ENCODE measurements at regions not wholly inside any gene's neighbourhood (a gene's known extent, or its start where the extent isn't known, plus 50 kb on each side); places are given as distances from the start of the nearest gene placed in this dataset.

DNA sequence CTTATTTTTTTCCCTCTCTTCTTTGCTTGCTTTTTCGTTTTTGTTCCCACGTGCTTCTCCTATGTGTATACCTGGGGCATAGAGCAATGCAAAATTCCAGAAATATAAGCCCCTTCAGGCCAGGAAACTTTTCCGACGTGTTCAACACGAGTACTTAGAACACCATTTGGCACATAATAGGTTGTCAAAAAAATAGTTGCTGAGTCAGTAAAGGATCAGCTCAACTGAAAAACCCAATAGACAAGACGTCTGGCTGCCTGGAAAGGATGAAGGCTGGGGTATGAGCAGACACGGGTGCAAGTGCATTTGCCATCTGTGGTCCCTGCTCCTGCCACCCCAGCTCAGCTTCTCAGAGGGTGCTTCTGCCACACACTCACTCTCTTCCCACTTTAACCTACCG is 823.0 kb upstream of the SOX11 start:
- no peak for DNase-seq (ENCODE audit: low spot score)
- POLR2A ChIA-PET, result no interaction called here
- Histone ChIP-seq H3K9ac (ENCODE audit: insufficient read depth, low read depth, low read length) (no peak overlapping the region), H3K27ac (ENCODE audit: extremely low read length, insufficient read depth, low read length) (no peak overlapping the region), H3K79me2 (ENCODE audit: insufficient read depth, low read length) (no peaks in the 10 kb centered on the region), H3K36me3 (replicated peaks in 1 of 2; ENCODE audit: control insufficient read depth in 1 of 2, insufficient read depth in 2 of 2, low read length in 2 of 2) (no peaks in the 10 kb centered on the region), H2AFZ (ENCODE audit: low read length) (no peak overlapping the region), H3K4me1 (ENCODE audit: insufficient read depth, low read length) (no peaks in the 10 kb centered on the region), H3K4me2 (ENCODE audit: low read depth, low read length) (no peak overlapping the region), H3K9me3 (ENCODE audit: low read length) (peaks cover 73% of the 10 kb centered on the region), H3K4me3 (replicated peaks in 1 of 3; ENCODE audit: insufficient read depth in 1 of 3, low read depth in 2 of 3, low read length in 3 of 3) (no peak overlapping the region), H3K27me3 (ENCODE audit: control insufficient read depth in 1 of 2, insufficient read depth in 2 of 2, low read length in 2 of 2) (no peaks in the 10 kb centered on the region), H4K20me1 (ENCODE audit: insufficient read depth, low read length) (no peaks in the 10 kb centered on the region)
- TF ChIP-seq ZBTB1 (CRISPR knock-in tag; IDR thresholded peaks at IDR 0.05; ENCODE audit: borderline replicate concordance) (no peak), MAFK (conservative IDR thresholded peaks at IDR 0.05 in 1 of 2, IDR thresholded peaks at IDR 0.05 in 1 of 2; ENCODE audit: low read length in 2 of 2) (peak; percentile 89 to 97), ZNF670 (CRISPR knock-in tag; IDR thresholded peaks at IDR 0.05; ENCODE audit: borderline replicate concordance) (no peak), MAFF (IDR thresholded peaks at IDR 0.05; ENCODE audit: low read depth, low read length) (peak; percentile 90)
- intact Hi-C loops (cut with micrococcal nuclease; ENCODE audit: unreplicated experiment), result no loop called here
- no peak for ATAC-seq
- FAIRE-seq, result no peak
- CTCF ChIA-PET (ENCODE audit: low intra/inter-chr PET ratio, low total read pairs), result no interaction called here
- no TSS peak for BruUV-seq (replicated peaks)
- in situ Hi-C loops (cut with HindIII; ENCODE audit: extremely low pct_ligation_motif_present, low pct_unique_long_range_greater_than_20kb), result no loop called here
- 1% methylated on average over 8 of the region's 8 CpGs for WGBS (ENCODE audit: low lambda C conversion rate)

DNA sequence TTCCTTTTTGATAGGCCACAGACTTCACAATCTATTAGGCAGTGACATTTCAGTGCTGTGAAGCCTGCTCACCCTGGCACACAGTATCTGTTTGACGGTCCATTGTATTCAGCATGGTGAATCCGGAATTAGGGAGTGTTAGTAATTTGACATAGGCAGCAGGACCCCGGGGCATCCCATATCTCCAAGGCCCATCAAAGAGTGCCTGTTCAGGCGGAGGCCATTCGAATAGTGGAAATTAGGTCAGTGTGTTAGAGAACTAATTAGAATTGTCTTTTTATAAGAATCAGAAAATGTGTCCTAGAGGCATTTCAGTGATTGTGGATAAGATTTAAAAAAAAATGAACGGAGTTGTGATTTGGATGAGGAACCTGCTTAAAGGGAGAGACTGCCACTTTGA is 818.8 kb upstream of the SOX11 start:
- WGBS (ENCODE audit: low lambda C conversion rate), result 11% methylated on average over 6 of the region's 6 CpGs
- DNase-seq (ENCODE audit: low spot score), result no peak
- no peak overlapping the region for H3K27ac ChIP-seq (ENCODE audit: extremely low read length, insufficient read depth, low read length)
- ChIA-PET CTCF (ENCODE audit: low intra/inter-chr PET ratio, low total read pairs) (no interaction called here), POLR2A (no interaction called here)
- no peaks in the 10 kb centered on the region for H3K79me2 ChIP-seq (ENCODE audit: insufficient read depth, low read length)
- no peak for ATAC-seq
- no peak overlapping the region for H3K4me3 ChIP-seq (replicated peaks in 1 of 3; ENCODE audit: insufficient read depth in 1 of 3, low read depth in 2 of 3, low read length in 3 of 3)
- no peak for FAIRE-seq
- no peak overlapping the region for H3K9ac ChIP-seq (ENCODE audit: insufficient read depth, low read depth, low read length)
- in situ Hi-C loops (cut with HindIII; ENCODE audit: extremely low pct_ligation_motif_present, low pct_unique_long_range_greater_than_20kb) (no loop called here), intact Hi-C loops (cut with micrococcal nuclease; ENCODE audit: unreplicated experiment) (no loop called here)
- H3K4me2 ChIP-seq (ENCODE audit: low read depth, low read length), result no peak overlapping the region
- H3K4me1 ChIP-seq (ENCODE audit: insufficient read depth, low read length), result no peaks in the 10 kb centered on the region
- no peaks in the 10 kb centered on the region for H3K27me3 ChIP-seq (ENCODE audit: control insufficient read depth in 1 of 2, insufficient read depth in 2 of 2, low read length in 2 of 2)
- no TSS peak for BruUV-seq (replicated peaks)
- no peaks in the 10 kb centered on the region for H3K36me3 ChIP-seq (replicated peaks in 1 of 2; ENCODE audit: control insufficient read depth in 1 of 2, insufficient read depth in 2 of 2, low read length in 2 of 2)
- H4K20me1 ChIP-seq (ENCODE audit: insufficient read depth, low read length), result no peaks in the 10 kb centered on the region
- TF ChIP-seq RCOR2 (CRISPR knock-in tag; IDR thresholded peaks at IDR 0.05) (no peak), ZNF672 (CRISPR knock-in tag; IDR thresholded peaks at IDR 0.05) (no peak), RFXAP (CRISPR knock-in tag; IDR thresholded peaks at IDR 0.05; ENCODE audit: borderline replicate concordance) (no peak), ZNF557 (CRISPR knock-in tag; IDR thresholded peaks at IDR 0.05) (no peak), ZSCAN25 (CRISPR knock-in tag; IDR thresholded peaks at IDR 0.05) (no peak), SMARCE1 (IDR thresholded peaks at IDR 0.05; ENCODE audit: borderline replicate concordance) (no peak), NBN (conservative IDR thresholded peaks at IDR 0.05) (no peak), ZSCAN9 (CRISPR knock-in tag; IDR thresholded peaks at IDR 0.05; ENCODE audit: borderline replicate concordance) (no peak), TBX2 (CRISPR knock-in tag; IDR thresholded peaks at IDR 0.05; ENCODE audit: borderline replicate concordance) (no peak), ZNF30 (CRISPR knock-in tag; IDR thresholded peaks at IDR 0.05) (no peak), PITX1 (CRISPR knock-in tag; IDR thresholded peaks at IDR 0.05) (no peak), ZMYM4 (CRISPR knock-in tag; IDR thresholded peaks at IDR 0.05) (no peak)
- TF ChIP-seq, protein P1, sequence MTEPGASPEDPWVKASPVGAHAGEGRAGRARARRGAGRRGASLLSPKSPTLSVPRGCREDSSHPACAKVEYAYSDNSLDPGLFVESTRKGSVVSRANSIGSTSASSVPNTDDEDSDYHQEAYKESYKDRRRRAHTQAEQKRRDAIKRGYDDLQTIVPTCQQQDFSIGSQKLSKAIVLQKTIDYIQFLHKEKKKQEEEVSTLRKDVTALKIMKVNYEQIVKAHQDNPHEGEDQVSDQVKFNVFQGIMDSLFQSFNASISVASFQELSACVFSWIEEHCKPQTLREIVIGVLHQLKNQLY (CRISPR knock-in tag; IDR thresholded peaks at IDR 0.05), result no peak
- TF ChIP-seq, protein P2, sequence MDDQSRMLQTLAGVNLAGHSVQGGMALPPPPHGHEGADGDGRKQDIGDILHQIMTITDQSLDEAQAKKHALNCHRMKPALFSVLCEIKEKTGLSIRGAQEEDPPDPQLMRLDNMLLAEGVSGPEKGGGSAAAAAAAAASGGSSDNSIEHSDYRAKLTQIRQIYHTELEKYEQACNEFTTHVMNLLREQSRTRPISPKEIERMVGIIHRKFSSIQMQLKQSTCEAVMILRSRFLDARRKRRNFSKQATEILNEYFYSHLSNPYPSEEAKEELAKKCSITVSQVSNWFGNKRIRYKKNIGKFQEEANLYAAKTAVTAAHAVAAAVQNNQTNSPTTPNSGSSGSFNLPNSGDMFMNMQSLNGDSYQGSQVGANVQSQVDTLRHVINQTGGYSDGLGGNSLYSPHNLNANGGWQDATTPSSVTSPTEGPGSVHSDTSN (CRISPR knock-in tag; IDR thresholded peaks at IDR 0.05; ENCODE audit: borderline replicate concordance), result no peak
- H2AFZ ChIP-seq (ENCODE audit: low read length), result no peak overlapping the region
- H3K9me3 ChIP-seq (ENCODE audit: low read length), result peaks cover 83% of the 10 kb centered on the region
